Naive B cell (primary cell): ENCODE measurements at regions not wholly inside any gene's neighbourhood (a gene's known extent, or its start where the extent isn't known, plus 50 kb on each side); places are given as distances from the start of the nearest gene placed in this dataset.
"Not testable (repeated sequence)": the region's sequence is repeated elsewhere in the genome, so short reads cannot be mapped to it uniquely, and the experiment has no call there.

Experiments
- ATAC-seq, 2 donors: fragments of 150-1000 bp; cut with Tn5 transposase; 2 replicates each; pipeline ENCODE4 v1.10.0; 2021; ENCODE audit warnings: low read depth in 2 of 2, mild to moderate bottlenecking in 2 of 2, moderate library complexity in 2 of 2
- DNase-seq: peaks from one replicate; pipeline ENCODE4 v3.0.0; 2022
- H3K27ac Mint-ChIP-seq, 6 donors: one replicate each; pipeline ENCODE4 v1.8.0; 2020 to 2022; ENCODE audit warnings: mild to moderate bottlenecking in 6 of 6, mixed read lengths in 6 of 6, moderate library complexity in 5 of 6, inconsistent platforms in 2 of 6
- H3K27me3 Mint-ChIP-seq, 3 donors: one replicate each; pipeline ENCODE4 v1.8.0; 2021 to 2022; ENCODE audit warnings: mixed read lengths in 3 of 3, mild to moderate bottlenecking in 1 of 3
- H3K36me3 Mint-ChIP-seq, 2 donors: one replicate each; pipeline ENCODE4 v1.8.0; 2020 to 2022; ENCODE audit warnings: mixed read lengths in 2 of 2, inconsistent platforms in 1 of 2, mild to moderate bottlenecking in 1 of 2
- H3K4me1 Mint-ChIP-seq, 3 donors: one replicate each; pipeline ENCODE4 v1.8.0; 2020 to 2022; ENCODE audit warnings: mixed read lengths in 3 of 3, inconsistent platforms in 1 of 3, mild to moderate bottlenecking in 1 of 3, moderate library complexity in 1 of 3
- H3K4me3 Mint-ChIP-seq, 8 donors: one replicate each; pipeline ENCODE4 v1.8.0; 2020 to 2022; ENCODE audit warnings: mild to moderate bottlenecking in 8 of 8, mixed read lengths in 8 of 8, moderate library complexity in 8 of 8, inconsistent platforms in 2 of 8
- H3K9me3 Mint-ChIP-seq, 7 donors: one replicate each; pipeline ENCODE4 v1.8.0; 2020 to 2022; ENCODE audit warnings: mixed read lengths in 7 of 7, mild to moderate bottlenecking in 5 of 7, inconsistent platforms in 2 of 7, moderate library complexity in 1 of 7

GRCh38 chr17:20668868-20669267, 89.3 kb downstream of the CDRT15L2 start:
- H3K9me3 Mint-ChIP-seq, H3K4me3 Mint-ChIP-seq, H3K27me3 Mint-ChIP-seq, H3K36me3 Mint-ChIP-seq, DNase-seq, H3K27ac Mint-ChIP-seq, ATAC-seq: not testable (repeated sequence)
- H3K4me1 Mint-ChIP-seq, result peaks cover 4 to 13% (median 7%) of the 10 kb centered on the region in 3 donors

DNA sequence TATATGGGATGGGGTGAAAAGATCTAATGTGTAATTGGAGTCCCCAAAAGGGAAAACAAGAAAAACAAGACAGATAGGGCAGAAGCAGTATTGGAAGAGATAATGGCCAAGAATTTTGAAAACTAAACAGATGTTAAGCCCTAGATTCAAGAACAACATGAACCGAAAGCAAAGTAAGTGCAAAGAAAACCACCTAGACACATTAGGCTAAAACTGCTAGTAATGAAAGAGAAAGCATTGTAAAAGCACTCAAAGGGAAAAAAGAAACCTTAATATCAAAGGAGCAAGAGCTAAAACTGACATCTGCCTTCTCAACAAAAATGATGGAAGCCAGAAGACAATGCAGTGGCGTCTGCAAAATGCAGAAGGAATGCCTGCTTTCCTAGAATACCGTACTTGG, 91.0 kb downstream of the CDRT15L2 start:
- not testable (repeated sequence) for H3K9me3 Mint-ChIP-seq, H3K4me3 Mint-ChIP-seq, H3K27me3 Mint-ChIP-seq, DNase-seq, H3K36me3 Mint-ChIP-seq
- Mint-ChIP-seq H3K27ac (peak overlapping the region in 1 of 6 donors; percentile 54), H3K4me1 (peaks cover 4 to 20% (median 13%) of the 10 kb centered on the region in 3 donors)
- peak in 1 of 2 donors; percentile 28 for ATAC-seq

- ATAC-seq, DNase-seq, H3K27me3 Mint-ChIP-seq, H3K36me3 Mint-ChIP-seq, H3K4me3 Mint-ChIP-seq, H3K9me3 Mint-ChIP-seq: not testable (repeated sequence)
- Mint-ChIP-seq H3K4me1 (peaks cover 17 to 59% (median 40%) of the 10 kb centered on the region in 3 donors), H3K27ac (peak overlapping the region in 2 of 6 donors; percentile 42 to 63)
Observed at GRCh38 chr17:20674374-20674773, 94.8 kb downstream of the CDRT15L2 start.

DNA sequence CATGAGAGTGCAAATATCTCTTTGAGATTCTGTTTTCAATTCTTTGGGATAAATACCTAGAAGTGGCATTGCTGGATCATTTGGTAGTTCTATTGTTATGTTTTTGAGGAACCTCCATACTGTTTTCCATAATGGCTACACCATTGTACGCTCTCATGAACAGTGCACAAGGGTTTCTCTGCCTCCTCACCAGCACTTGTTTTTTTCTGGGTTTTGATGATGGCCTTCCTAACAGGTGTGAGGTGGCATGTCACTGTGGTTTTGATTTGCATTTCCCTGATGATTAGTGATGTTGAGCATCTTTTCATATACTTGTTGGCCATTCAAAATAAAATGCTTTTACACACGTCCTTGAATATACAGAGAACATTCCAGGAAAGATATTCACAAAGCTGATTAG, 96.2 kb downstream of the CDRT15L2 start:
- Mint-ChIP-seq H3K27ac (peak overlapping the region; percentile 47 to 99 (median 90)), H3K4me1 (peaks cover 20 to 63% (median 46%) of the 10 kb centered on the region in 3 donors), H3K4me3 (peak overlapping the region in 6 of 8 donors; percentile 15 to 80 (median 54))
- DNase-seq, H3K36me3 Mint-ChIP-seq, H3K9me3 Mint-ChIP-seq, H3K27me3 Mint-ChIP-seq: not testable (repeated sequence)
- peak; percentile 48 to 59 for ATAC-seq

- not testable (repeated sequence) for H3K9me3 Mint-ChIP-seq, ATAC-seq, H3K36me3 Mint-ChIP-seq, DNase-seq, H3K27me3 Mint-ChIP-seq
- Mint-ChIP-seq H3K4me3 (peak overlapping the region in 4 of 8 donors; percentile 20 to 79 (median 56)), H3K4me1 (peaks cover 20 to 63% (median 46%) of the 10 kb centered on the region in 3 donors), H3K27ac (peak overlapping the region; percentile 41 to 99 (median 90))
Observed at GRCh38 chr17:20676656-20677055, 97.1 kb downstream of the CDRT15L2 start.

DNA sequence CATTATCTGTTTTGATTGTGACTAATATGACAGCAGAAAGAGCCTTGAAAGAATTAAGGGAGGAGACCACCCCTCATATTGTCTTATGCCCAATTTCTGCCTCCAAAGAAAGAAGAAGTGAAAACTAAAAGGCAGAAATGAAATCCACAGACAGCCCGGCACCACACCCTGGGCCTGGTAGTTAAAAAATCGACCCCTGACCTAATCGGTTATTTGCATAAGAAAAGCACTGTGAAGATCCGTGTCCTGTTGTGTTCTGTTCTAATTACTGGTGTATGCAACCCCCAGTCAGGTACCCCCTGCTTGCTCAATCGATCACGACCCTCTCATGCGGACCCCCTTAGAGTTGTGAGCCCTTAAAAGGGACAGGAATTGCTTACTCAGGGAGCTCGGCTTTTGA, 97.9 kb downstream of the CDRT15L2 start:
- peak; percentile 52 to 56 for ATAC-seq
- H3K36me3 Mint-ChIP-seq, H3K9me3 Mint-ChIP-seq, H3K27me3 Mint-ChIP-seq: not testable (repeated sequence)
- Mint-ChIP-seq H3K27ac (peak overlapping the region; percentile 73 to 99 (median 96)), H3K4me1 (peaks cover 20 to 67% (median 52%) of the 10 kb centered on the region in 3 donors), H3K4me3 (peak overlapping the region; percentile 52 to 84 (median 69))
- peak; percentile 76 for DNase-seq

GRCh38 chr17:20678424-20678823, 98.9 kb downstream of the CDRT15L2 start:
- H3K36me3 Mint-ChIP-seq, H3K27me3 Mint-ChIP-seq, DNase-seq, H3K9me3 Mint-ChIP-seq: not testable (repeated sequence)
- H3K27ac Mint-ChIP-seq, result peak overlapping the region; percentile 73 to 99 (median 90)
- peak overlapping the region in 7 of 8 donors; percentile 52 to 86 (median 68) for H3K4me3 Mint-ChIP-seq
- peak; percentile 56 to 63 for ATAC-seq
- peaks cover 19 to 68% (median 50%) of the 10 kb centered on the region in 3 donors for H3K4me1 Mint-ChIP-seq

DNA sequence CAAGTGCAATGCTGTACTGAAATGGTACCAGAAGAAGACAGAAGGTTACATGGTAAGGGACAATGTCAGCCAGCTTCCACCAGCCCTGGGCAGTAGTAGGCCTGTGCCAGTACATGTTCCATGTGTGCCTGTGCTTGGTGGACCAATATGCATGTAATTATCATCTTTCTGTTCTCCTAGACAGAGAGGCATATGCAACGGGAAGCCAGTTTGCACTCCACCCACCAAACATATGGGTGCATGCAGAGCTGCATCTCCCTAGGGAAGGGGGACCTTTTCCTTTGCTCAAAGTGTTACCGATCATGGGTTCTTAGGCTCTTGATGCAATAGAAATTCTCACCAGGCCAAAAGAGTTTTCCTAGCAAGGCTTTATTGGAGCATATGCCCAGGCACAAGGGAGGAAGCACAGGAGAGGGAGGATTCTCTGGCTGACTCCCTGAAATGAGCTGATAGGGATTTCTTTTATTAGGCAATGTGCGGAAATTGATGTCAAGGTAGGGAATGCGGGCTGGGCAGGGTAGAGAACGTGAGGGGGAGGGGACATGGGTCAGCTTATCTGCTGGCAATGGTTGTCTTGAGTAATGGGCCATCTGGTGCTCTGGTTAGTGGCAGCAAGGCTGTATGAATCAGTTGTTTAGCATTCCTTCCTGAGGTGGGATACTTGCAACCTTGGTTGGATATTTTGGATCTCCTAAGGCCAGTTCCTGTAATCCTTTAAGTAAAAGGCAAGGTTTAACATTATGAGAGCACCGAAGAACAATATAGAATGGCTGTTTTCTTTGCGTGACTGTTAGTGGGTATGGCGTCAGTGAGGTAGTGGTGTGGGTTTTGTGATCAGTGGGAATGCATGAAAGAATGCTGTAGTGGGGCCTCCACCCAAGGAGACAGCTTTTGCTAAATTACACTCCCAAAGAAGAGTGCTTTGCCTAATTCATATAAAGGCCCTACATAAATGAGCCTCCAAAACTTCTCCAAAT, 102.5 kb downstream of the CDRT15L2 start:
- peak overlapping the region in 2 of 6 donors; percentile 60 to 61 for H3K27ac Mint-ChIP-seq
- not testable (repeated sequence) for H3K36me3 Mint-ChIP-seq, H3K9me3 Mint-ChIP-seq, H3K27me3 Mint-ChIP-seq, H3K4me3 Mint-ChIP-seq, ATAC-seq, DNase-seq
- peaks cover 12 to 38% (median 33%) of the 10 kb centered on the region in 3 donors for H3K4me1 Mint-ChIP-seq

- H3K36me3 Mint-ChIP-seq, DNase-seq, H3K4me3 Mint-ChIP-seq, H3K27me3 Mint-ChIP-seq, H3K27ac Mint-ChIP-seq, H3K9me3 Mint-ChIP-seq: not testable (repeated sequence)
- H3K4me1 Mint-ChIP-seq, result peaks cover 9 to 20% (median 19%) of the 10 kb centered on the region in 3 donors
- ATAC-seq, result peak; percentile 66
Observed at GRCh38 chr17:20683651-20684229, 104.2 kb downstream of the CDRT15L2 start.

GRCh38 chr17:20684975-20685374, 105.5 kb downstream of the CDRT15L2 start:
- H3K27me3 Mint-ChIP-seq, DNase-seq, H3K9me3 Mint-ChIP-seq, H3K4me3 Mint-ChIP-seq, H3K27ac Mint-ChIP-seq, ATAC-seq, H3K36me3 Mint-ChIP-seq: not testable (repeated sequence)
- peaks cover 0 to 10% (median 6%) of the 10 kb centered on the region in 3 donors for H3K4me1 Mint-ChIP-seq

DNA sequence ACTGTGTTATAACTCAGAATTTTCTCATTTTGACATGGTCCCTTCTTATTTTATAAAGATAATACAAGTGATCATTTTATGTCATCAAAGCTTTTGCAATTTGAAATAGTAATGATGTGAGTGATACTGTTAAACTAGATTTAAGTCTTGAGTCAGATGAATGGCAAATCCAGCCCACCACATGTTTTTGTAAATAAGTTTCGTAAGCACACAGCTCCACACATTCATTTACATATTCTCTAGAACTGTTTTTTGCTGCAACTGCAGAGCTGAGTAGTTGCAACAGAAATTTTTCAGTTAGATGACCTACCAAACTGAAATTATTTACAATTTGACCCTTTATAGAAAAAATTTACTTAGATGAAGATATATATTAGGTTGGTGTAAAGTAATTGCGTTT, 108.1 kb downstream of the CDRT15L2 start:
- H3K36me3 Mint-ChIP-seq, ATAC-seq, DNase-seq, H3K4me1 Mint-ChIP-seq, H3K9me3 Mint-ChIP-seq, H3K27me3 Mint-ChIP-seq, H3K4me3 Mint-ChIP-seq, H3K27ac Mint-ChIP-seq: not testable (repeated sequence)

DNA sequence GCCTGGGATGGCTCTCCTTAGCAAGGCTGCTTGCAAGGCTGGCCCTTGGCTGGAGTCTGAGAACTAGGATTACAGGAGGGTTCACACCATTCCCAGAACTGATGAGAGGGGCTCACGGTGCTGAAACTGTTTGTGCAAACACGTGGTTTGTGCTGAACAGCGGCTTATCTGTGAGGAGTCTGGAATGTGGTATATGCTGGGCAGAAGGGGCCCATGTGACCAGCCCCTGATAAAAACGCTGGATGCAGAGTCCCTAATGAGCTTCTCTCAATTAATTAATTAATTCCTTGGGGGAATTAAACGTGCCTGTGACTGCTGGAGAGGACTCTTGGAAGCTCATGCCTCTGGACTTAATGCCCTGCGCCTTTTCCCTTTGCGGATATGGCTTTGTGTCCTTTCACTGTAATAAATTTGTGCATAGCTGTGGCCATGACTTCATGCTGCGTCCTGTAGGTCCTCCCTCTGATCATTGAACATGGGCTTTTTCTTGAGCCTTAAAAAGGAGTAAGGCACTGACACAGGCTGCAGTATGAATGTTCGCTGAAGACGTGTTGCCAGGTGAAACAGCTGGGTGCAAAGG, 109.7 kb downstream of the CDRT15L2 start:
- not testable (repeated sequence) for H3K36me3 Mint-ChIP-seq, H3K9me3 Mint-ChIP-seq, ATAC-seq, DNase-seq, H3K4me3 Mint-ChIP-seq, H3K27me3 Mint-ChIP-seq
- peak overlapping the region in 1 of 6 donors; percentile 68 for H3K27ac Mint-ChIP-seq
- peaks cover 10 to 15% (median 11%) of the 10 kb centered on the region in 3 donors for H3K4me1 Mint-ChIP-seq

DNA sequence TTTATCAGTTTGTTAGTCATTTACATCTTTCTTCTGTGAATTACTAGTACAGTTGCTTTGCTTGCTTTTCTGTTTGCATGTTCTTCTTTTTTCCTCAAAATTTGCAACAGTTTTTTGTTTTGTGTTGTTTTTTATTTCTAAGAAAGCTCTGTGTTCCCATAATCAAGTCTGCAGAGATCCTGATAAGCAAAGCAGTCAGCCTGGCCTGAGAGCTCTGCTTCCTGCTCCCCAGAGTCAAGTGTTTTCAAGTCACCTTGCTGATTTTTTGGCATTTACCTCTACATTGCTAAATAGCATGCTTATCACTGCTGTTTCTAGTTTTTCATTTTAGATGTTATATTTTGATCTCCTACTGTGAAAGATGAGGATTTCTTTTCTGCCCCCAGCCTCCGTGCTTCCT, 113.2 kb downstream of the CDRT15L2 start:
- ATAC-seq, H3K36me3 Mint-ChIP-seq, H3K4me3 Mint-ChIP-seq, H3K27me3 Mint-ChIP-seq, DNase-seq, H3K27ac Mint-ChIP-seq, H3K9me3 Mint-ChIP-seq: not testable (repeated sequence)
- H3K4me1 Mint-ChIP-seq, result peaks cover 11 to 26% (median 11%) of the 10 kb centered on the region in 3 donors
